Dedifferentiated amniotic fluid mesenchymal stem cell (primary cell): ENCODE measurements at regions not wholly inside any gene's neighbourhood (a gene's known extent, or its start where the extent isn't known, plus 50 kb on each side); places are given as distances from the start of the nearest gene placed in this dataset.
"Not testable (repeated sequence)": the region's sequence is repeated elsewhere in the genome, so short reads cannot be mapped to it uniquely, and the experiment has no call there.

Experiments
- DNase-seq: peaks from one replicate; pipeline ENCODE4 v3.0.0-alpha.2; 2016; ENCODE audit errors: extremely low spot score

DNA sequence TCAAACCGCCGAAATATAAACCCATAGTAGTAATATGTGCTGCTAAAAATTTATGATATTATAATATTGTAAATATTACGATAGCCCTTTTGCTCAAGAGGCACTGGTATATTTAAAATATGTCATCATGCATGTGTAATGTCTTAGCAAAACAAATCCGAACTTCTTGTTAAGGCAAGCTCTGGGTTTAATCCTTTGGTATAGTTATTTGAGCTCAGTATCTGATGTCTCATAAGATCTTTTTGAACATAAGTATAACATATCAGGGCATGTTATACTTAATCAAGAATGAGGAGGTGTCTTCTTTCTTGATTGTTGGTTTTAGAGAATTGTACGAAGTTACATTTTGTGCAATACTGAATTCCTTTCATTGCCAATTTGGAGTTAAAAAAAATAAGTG lies 154.1 kb upstream of the CBLB start:
- DNase-seq: no peak

- DNase-seq: no peak
Measured at GRCh38 chr3:106025151-106025722, 156.4 kb upstream of the CBLB start.

DNA sequence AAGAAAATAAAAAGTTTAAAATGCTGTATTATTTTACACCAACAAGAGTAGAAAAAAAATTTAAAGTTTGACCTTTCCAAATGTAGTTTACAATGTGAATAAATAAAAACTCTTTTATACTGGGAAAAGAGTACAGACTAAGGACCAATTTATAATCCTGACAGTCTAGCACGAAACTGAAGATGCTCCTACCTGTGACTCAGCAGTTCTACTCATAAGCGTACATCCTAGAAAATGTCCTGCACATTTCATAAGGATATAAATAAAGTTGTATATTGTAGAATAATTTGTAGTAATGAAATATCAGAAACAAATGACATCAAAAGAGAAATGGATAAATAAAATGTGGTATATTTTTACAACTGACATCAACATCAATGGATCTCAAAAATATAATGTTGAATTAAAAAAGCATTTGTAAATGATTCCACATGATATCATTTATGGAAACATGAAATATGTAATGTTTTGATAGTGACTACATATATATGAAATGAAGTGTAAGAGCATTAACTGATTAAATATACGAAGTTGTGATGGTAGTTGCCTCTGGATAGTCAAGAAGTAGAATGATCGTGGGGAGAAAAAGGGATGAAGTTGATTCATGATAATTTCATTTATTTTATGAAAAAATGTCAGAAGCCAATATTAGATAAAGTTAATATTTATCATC lies 161.3 kb upstream of the CBLB start:
- no peak for DNase-seq

DNA sequence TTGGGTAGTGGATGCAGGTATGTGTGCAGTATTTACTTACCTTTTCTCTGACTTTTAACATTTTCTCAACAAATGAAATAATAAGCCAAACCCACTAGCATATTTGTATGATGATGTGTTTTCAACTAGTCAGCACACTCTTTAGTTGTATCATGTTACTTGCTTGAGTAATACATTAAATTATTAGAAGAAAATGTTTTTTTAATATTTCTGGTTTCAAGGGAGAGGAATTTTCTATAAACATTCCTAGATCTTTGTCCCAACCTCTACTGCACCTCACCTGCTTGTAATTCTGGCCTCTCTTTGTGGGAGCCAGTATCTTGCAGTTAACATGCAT lies 161.8 kb upstream of the CBLB start:
- no peak for DNase-seq

DNA sequence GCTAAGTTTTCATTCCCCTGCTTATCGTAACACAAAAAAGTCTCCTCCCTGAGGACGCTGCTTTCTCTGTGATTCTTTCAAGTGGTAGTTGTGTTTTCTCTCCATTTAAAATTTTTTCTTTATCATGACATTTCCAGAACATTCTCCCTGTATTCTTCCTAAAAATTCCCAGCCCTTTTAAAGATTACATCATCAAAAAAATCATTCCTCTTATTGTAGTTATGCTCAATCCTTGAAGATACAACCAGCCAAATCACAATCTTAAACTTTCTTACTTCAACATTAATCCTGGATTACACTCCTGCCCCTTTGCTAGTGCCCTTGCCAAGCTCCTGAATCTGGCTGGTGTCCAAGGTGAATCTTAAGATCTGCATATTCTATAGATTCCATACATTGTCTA lies 163.7 kb upstream of the CBLB start:
- DNase-seq: no peak

- no peak for DNase-seq
Measured at GRCh38 chr3:106033654-106034053, 164.8 kb upstream of the CBLB start.

- DNase-seq: no peak
Measured at GRCh38 chr3:106034313-106034712, 165.5 kb upstream of the CBLB start.

DNA sequence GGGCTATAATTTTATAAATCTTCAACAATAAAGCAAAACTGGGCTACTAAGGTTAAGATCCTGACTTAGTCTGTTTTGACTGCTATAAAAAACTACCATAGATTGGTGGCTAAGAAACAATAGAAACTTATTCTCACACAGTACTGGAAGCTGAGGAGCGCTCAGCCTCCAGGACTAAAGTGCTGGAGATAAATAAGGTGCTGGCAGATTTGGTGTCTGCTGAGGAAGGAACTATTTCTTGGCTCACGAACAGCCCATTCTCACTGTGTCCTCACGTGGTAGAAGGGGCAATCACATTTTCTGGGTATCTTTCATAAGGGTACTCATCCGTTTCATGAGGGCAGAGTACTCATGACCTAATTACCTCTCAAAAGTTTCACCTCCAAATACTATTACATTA lies 166.8 kb upstream of the CBLB start:
- no peak for DNase-seq

DNA sequence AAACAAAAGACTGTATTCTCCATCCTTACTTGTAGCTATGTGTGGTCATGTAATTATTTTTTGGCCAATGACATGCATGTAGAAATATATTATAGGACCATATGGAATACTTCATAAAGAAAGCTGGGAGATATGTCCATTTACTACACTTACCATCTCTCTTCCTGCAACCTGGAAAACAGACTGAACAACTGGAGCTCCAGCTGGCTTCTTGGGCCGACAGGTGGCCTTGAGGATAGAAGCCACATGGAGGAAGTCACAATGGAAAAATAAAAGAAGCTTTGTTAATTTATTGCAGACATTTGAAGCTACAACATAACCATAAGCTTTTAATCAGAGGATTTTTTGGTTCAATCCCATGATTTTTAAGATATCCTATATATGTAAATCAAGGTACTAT lies 167.9 kb upstream of the CBLB start:
- DNase-seq: no peak

- no peak for DNase-seq
Measured at GRCh38 chr3:106047221-106047620, 178.4 kb upstream of the CBLB start.

- no peak for DNase-seq
Measured at GRCh38 chr3:106048946-106049481, 180.2 kb upstream of the CBLB start.

DNA sequence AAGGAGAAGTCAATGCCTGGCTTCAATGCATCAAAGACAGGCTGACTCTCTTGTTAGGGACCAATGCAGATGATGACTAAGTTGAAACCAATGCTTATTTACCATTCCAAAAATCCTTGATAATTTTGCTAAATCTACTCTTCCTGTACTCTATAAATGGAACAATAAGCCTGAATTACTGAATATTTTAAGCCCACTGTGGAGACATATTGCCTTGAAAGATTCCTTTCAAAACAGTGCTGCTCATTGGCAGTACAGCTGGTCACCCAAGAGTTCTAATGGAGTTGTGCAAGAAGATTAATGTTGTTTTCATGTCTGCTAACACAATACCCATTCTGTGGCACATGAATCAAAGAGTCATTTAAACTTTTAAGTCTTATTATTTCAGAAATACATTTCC lies 181.0 kb upstream of the CBLB start:
- DNase-seq: no peak

- no peak for DNase-seq
Measured at GRCh38 chr3:106056931-106057330, 188.1 kb upstream of the CBLB start.

GRCh38 chr3:106058475-106058874 lies 189.7 kb upstream of the CBLB start:
- DNase-seq: no peak

DNA sequence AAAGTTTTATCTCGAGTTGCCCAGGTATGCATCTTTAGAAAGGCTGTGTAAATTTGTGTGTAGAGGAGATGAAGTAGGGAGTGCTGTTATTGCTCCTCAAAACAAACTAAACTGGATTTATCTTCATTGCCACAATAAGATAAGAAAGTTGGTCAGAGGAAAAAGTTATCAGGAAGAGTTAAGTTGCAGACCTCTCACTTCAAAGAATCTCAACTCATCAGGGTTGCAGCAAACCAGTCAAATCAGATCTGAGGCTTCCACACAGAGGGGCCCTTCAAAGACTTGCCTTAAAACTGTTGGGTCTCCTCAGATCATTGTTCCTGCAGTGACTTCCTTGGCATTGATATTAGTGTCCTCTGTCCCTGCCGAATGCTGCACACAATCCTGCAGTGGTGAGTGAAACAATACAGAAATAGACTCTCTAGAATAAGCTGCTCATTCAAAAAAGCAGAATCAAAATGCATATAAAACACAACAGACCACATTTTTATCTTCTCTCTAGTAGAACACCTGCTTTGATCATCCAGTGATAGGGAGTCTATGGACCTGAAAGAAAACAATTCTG lies 191.2 kb upstream of the CBLB start:
- DNase-seq: no peak

- no peak for DNase-seq
Measured at GRCh38 chr3:106063909-106064308, 195.1 kb upstream of the CBLB start.

DNA sequence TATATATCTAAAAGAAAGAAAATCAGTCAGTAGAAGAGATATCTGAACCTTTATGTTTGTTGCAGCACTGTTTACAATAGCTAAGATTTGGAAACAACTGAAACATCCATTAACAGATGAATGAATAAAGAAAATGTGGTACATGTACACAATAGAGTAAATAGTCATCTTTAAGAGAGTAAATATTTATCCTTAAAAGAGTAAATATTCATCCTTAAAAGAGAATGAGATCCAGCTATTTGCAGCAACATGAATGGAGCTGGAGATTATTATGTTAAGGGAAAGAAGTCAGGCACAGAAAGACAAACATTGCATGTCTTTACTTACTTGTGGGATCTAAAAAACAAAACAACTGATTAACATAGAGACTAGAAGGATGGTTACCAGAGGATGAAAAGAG lies 197.0 kb upstream of the CBLB start:
- no peak for DNase-seq

- no peak for DNase-seq
Measured at GRCh38 chr3:106067711-106068110, 198.9 kb upstream of the CBLB start.

GRCh38 chr3:106068381-106068780 lies 199.6 kb upstream of the CBLB start:
- DNase-seq: no peak

- no peak for DNase-seq
Measured at GRCh38 chr3:106068795-106069194, 200.0 kb upstream of the CBLB start.

- DNase-seq: no peak
Measured at GRCh38 chr3:106070187-106070586, 201.4 kb upstream of the CBLB start.

DNA sequence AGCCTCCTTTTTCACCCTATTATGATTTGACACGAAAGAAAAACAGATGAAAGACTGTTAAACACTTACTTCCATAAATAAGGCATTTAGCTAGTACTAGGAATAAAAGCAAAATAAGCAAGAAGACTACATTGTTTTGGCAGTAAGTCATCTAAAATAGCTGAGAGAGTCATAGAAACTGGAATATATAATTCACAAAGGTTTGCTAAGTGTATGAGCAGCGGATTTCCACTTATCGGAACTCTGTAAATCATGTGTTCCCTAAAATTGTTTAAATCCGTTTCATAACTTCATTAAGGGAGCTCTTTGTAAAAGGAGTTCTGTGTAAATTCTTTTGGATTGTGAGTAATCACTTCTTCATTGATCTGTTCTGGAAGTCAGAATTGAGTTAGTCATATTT lies 202.5 kb upstream of the CBLB start:
- DNase-seq: no peak

DNA sequence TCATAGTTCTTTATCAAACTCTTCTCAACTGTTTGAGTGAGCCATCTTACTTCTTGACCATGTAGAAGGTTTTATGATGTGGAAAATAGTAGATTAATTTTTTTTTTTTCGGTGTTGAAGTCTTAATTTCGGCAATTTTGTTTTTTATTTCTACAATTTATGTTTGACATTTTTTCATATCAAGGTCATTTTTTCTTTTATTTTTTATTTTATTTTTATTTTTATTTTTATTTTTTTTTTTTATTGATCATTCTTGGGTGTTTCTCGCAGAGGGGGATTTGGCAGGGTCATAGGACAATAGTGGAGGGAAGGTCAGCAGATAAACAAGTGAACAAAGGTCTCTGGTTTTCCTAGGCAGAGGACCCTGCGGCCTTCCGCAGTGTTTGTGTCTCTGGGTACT lies 203.8 kb upstream of the CBLB start:
- DNase-seq: not testable (repeated sequence)

- DNase-seq: not testable (repeated sequence)
Measured at GRCh38 chr3:106073806-106074205, 205.0 kb upstream of the CBLB start.
